WERI-Rb-1 (cell line): ENCODE measurements at regions not wholly inside any gene's neighbourhood (a gene's known extent, or its start where the extent isn't known, plus 50 kb on each side); places are given as distances from the start of the nearest gene placed in this dataset.

Experiments used
- DNase-seq: peaks from one replicate; pipeline ENCODE4 v3.0.0-alpha.2; 2020
- H3K27ac ChIP-seq: fragments of 250-450 bp; sonication (Bioruptor Pico); 2 replicates; pipeline ENCODE4 v1.5.1; 2020; ENCODE audit warnings: mild to moderate bottlenecking, moderate library complexity
- H3K27me3 ChIP-seq: fragments of 250-450 bp; sonication (Bioruptor Pico); 2 replicates; pipeline ENCODE4 v1.5.1; 2021; ENCODE audit warnings: mild to moderate bottlenecking, low read depth, moderate library complexity; ENCODE audit not compliant: insufficient read depth, severe bottlenecking
- H3K36me3 ChIP-seq: fragments of 250-450 bp; sonication (Bioruptor Pico); 2 replicates; pipeline ENCODE4 v1.5.1; 2020; ENCODE audit warnings: mild to moderate bottlenecking, moderate library complexity
- H3K4me3 ChIP-seq: 2 replicates; pipeline ENCODE4 v1.5.1; 2011; ENCODE audit warnings: low read depth, mild to moderate bottlenecking, control low read depth, low read length
- H3K9me3 ChIP-seq: fragments of 250-450 bp; sonication (Bioruptor Pico); 2 replicates; pipeline ENCODE4 v1.5.1; 2021; ENCODE audit warnings: mild to moderate bottlenecking, moderate library complexity; ENCODE audit not compliant: severe bottlenecking
- TF ChIP-seq, protein P1 (sequence below): IDR thresholded peaks from 2 replicates; pipeline ENCODE4 v1.5.1; 2011; ENCODE audit warnings: low read depth, mild to moderate bottlenecking, control low read depth, inconsistent platforms, low read length

DNA sequence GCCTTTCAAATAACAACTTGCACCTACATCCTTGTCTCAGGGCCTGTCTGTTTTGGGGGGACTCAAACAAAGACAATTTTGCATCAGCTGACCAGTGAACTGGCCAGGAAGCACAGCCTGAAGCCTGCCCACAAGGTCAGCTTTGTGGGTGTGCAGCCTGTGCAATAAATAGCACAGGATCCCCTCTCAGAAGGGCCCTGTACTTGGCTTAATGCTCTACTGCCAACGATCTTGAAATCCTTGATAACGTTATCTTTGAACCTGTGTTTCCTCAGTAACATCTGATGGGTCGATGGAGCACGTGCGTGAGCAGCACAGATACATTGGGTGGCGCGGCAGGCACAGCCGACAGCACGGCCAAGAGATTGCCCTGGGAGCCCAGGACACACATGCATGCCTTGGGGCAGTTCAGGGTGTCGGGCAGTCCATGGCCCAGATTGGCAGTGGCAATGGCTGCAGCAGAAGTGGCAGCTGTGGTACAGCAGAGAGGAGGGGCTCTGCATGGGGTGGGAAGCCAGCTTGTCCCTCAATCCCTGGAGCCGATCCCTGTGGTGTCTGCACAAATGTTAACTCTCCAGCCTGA is 58.8 kb upstream of the ATP6AP2 start:
- Histone ChIP-seq H3K36me3 (no peaks in the 10 kb centered on the region), H3K4me3 (no peak overlapping the region), H3K27me3 (peaks cover 7% of the 10 kb centered on the region), H3K9me3 (no peaks in the 10 kb centered on the region), H3K27ac (no peak overlapping the region)
- TF ChIP-seq, protein P1, sequence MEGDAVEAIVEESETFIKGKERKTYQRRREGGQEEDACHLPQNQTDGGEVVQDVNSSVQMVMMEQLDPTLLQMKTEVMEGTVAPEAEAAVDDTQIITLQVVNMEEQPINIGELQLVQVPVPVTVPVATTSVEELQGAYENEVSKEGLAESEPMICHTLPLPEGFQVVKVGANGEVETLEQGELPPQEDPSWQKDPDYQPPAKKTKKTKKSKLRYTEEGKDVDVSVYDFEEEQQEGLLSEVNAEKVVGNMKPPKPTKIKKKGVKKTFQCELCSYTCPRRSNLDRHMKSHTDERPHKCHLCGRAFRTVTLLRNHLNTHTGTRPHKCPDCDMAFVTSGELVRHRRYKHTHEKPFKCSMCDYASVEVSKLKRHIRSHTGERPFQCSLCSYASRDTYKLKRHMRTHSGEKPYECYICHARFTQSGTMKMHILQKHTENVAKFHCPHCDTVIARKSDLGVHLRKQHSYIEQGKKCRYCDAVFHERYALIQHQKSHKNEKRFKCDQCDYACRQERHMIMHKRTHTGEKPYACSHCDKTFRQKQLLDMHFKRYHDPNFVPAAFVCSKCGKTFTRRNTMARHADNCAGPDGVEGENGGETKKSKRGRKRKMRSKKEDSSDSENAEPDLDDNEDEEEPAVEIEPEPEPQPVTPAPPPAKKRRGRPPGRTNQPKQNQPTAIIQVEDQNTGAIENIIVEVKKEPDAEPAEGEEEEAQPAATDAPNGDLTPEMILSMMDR, result no peak
- DNase-seq, result no peak

DNA sequence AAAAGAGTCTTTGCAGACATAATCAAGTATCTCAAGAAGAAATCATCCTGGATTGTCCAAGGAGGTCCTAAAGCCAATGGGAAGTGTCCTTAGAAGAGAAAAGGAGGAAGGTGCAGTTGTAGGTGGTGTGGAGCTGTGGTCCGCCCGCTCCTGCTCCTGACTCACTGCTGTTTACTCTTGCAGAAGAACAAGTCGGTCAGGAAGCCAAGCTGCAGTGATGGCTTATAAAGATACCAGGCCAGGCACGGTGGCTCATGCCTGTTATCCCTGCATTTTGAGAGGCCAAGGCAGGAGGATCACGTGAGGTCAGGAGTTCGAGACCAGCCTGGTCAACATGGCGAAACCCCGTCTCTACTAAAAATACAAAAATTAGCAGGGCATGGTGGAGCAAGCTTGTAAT is 66.4 kb upstream of the ATP6AP2 start:
- DNase-seq, result no peak
- TF ChIP-seq, protein P1, result no peak

DNA sequence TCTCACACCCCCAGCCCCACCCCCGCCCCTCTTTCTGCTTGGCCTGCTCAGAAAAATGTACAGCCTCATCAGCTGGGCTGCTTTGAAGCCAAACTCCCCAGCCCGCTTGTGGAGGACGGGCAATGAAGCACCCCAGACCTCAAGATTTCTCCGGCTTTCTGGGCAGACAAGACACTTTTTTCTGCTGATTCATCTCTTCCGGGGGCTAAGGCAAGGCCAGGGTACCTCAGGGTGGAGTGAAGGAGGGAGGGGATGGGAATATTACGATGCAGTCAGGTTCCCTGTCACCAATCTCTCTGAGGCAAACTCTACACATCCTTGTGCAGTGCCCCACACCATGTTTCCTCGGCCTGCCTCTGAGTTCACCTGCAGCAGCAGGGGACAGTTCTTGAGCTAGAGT is 66.9 kb upstream of the ATP6AP2 start:
- Histone ChIP-seq H3K4me3 (no peak overlapping the region), H3K27me3 (peaks cover 37% of the 10 kb centered on the region), H3K36me3 (no peaks in the 10 kb centered on the region), H3K27ac (no peak overlapping the region), H3K9me3 (no peaks in the 10 kb centered on the region)
- TF ChIP-seq, protein P1, result no peak
- no peak for DNase-seq

More for the DNA sequence above, 66.4 kb upstream of the ATP6AP2 start:
- peaks cover 39% of the 10 kb centered on the region for H3K27me3 ChIP-seq
- no peak overlapping the region for H3K4me3 ChIP-seq
- H3K9me3 ChIP-seq, result no peaks in the 10 kb centered on the region
- H3K36me3 ChIP-seq, result no peaks in the 10 kb centered on the region
- no peak overlapping the region for H3K27ac ChIP-seq

DNA sequence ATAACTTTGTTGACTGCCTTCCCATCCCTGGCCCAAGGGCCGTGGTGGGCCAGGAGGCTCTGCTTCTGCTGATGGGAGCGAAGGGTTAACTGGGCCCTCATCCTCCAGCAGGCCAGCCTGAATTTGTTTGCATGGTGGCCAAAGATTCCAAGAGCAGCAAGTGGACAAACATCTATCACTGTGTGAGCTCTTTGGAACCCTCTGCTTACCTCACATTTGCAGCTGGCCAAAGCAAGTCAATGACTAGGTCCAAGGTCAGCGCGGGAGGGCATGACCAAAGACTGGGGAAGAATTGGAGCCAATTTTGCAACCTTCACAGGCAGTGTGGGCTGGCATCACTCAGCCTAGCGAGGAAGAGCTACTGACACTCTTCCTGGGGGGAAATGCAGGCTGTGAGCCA is 67.8 kb upstream of the ATP6AP2 start:
- H3K27ac ChIP-seq, result no peak overlapping the region
- TF ChIP-seq, protein P1, result no peak
- no peak for DNase-seq
- H3K36me3 ChIP-seq, result no peaks in the 10 kb centered on the region
- H3K4me3 ChIP-seq, result no peak overlapping the region
- H3K9me3 ChIP-seq, result no peaks in the 10 kb centered on the region
- H3K27me3 ChIP-seq, result peaks cover 42% of the 10 kb centered on the region

DNA sequence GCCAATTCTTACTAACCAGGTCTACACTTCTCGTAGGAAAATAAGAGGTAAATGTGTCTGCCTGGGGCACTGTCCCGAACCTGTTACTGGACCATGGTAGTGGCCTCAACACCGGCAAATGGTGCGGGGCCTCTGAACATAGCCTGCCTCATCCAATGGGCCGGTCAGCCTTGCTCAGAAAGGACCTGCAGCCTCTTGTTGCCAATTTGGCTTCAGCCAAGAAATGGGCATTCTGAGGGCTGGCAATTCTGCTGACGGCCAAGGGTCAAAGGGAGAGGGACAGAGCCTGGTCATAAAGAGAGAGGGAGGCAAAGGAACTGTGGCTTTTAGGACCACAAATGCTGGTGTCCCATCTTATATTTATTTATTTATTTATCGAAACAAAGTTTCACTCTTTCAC is 69.5 kb upstream of the ATP6AP2 start:
- peaks cover 57% of the 10 kb centered on the region for H3K27me3 ChIP-seq
- no peaks in the 10 kb centered on the region for H3K36me3 ChIP-seq
- H3K4me3 ChIP-seq, result no peak overlapping the region
- TF ChIP-seq, protein P1, result no peak
- no peak overlapping the region for H3K27ac ChIP-seq
- DNase-seq, result no peak
- H3K9me3 ChIP-seq, result no peaks in the 10 kb centered on the region

DNA sequence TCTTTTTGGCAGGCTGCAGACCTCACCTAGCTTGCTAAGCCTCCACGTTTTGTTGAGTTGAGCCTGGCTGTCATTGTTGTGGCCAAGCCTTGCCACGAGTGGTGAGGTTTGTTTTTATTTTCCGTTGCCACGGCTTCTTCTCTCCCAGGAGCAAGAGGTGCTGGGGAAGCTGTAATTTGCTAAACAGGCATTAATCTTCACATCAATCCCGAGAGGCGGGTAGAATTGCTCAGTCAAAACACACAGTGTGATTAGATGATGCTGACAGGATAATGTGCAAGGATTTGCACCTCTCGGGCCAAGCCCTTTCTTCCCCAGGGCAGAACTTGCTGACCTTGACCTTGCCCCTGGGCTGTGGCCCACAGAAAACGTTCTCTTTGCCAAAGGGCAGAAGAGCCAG is 72.2 kb upstream of the ATP6AP2 start:
- Histone ChIP-seq H3K27ac (no peak overlapping the region), H3K36me3 (no peaks in the 10 kb centered on the region), H3K4me3 (no peak overlapping the region), H3K9me3 (no peaks in the 10 kb centered on the region), H3K27me3 (peaks cover 43% of the 10 kb centered on the region)
- no peak for DNase-seq
- TF ChIP-seq, protein P1, result no peak
